PC-3 (cell line): ENCODE measurements at regions not wholly inside any gene's neighbourhood (a gene's known extent, or its start where the extent isn't known, plus 50 kb on each side); places are given as distances from the start of the nearest gene placed in this dataset.

ENCODE experiments used
- CTCF ChIP-seq: fragments of 300-600 bp; sonication (generic); conservative IDR thresholded peaks from 2 replicates; pipeline ENCODE4 v1.5.1; 2017; ENCODE audit warnings: antibody characterized with exemption, low read depth, mild to moderate bottlenecking, low read length
- EZH2 ChIP-seq: fragments of 300-600 bp; sonication (generic); IDR thresholded peaks from one replicate; pipeline ENCODE4 v1.6.1; 2017; ENCODE audit warnings: antibody characterized with exemption, mild to moderate bottlenecking, low read length; ENCODE audit not compliant: unreplicated experiment
- EZH2phosphoT487 ChIP-seq: fragments of 300-600 bp; sonication (generic); IDR thresholded peaks from 2 replicates; pipeline ENCODE4 v1.6.1; 2018; ENCODE audit warnings: mild to moderate bottlenecking, antibody characterized with exemption, low read length, borderline replicate concordance

DNA sequence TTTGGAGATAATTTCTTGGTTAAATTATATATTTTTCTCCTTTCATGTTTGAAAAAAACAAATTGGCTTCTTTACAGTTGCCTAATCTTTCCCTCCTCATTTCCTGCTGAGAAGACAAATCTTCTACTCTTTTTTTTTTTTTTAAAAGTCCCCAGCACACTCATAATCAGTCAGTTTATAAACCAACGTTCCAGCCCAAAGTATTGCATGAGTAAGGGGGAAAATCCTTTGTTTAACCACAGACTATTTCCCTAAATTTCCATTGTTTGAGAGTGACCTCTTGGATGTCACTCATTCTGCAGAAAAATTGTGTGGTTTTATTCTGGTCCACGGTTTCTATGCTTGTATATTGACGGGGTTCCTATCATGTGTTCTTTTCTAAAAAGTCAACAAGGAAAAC, 55.1 kb upstream of the TLR4 start:
- TF ChIP-seq EZH2 (no peak), CTCF (no peak), EZH2phosphoT487 (no peak)
